ENCODE measurements at regions not wholly inside any gene's neighbourhood (a gene's known extent, or its start where the extent isn't known, plus 50 kb on each side); places are given as distances from the start of the nearest gene placed in this dataset.
"Not testable (repeated sequence)": the region's sequence is repeated elsewhere in the genome, so short reads cannot be mapped to it uniquely, and the experiment has no call there.

- DNase-seq (ENCODE audit: low read depth), result no peak
- no peak for TF ChIP-seq CTCF (conservative IDR thresholded peaks at IDR 0.05; ENCODE audit: control insufficient read depth, insufficient read depth, low read depth, low read length)
- H3K4me3 ChIP-seq (ENCODE audit: control insufficient read depth, low read depth, low read length), result no peak overlapping the region
Measured at GRCh38 chr3:193046371-193046770, 128.7 kb upstream of the MB21D2 start.

- not testable (repeated sequence) for H3K4me3 ChIP-seq (ENCODE audit: control insufficient read depth, low read depth, low read length); DNase-seq (ENCODE audit: low read depth)
Measured at GRCh38 chr3:193047461-193047860, 129.8 kb upstream of the MB21D2 start.

GRCh38 chr3:193048127-193048526, 130.5 kb upstream of the MB21D2 start:
- no peak for TF ChIP-seq CTCF (conservative IDR thresholded peaks at IDR 0.05; ENCODE audit: control insufficient read depth, insufficient read depth, low read depth, low read length)
- DNase-seq (ENCODE audit: low read depth), result no peak
- H3K4me3 ChIP-seq (ENCODE audit: control insufficient read depth, low read depth, low read length), result no peak overlapping the region

- no peak for DNase-seq (ENCODE audit: low read depth)
- no peak for TF ChIP-seq CTCF (conservative IDR thresholded peaks at IDR 0.05; ENCODE audit: control insufficient read depth, insufficient read depth, low read depth, low read length)
- H3K4me3 ChIP-seq (ENCODE audit: control insufficient read depth, low read depth, low read length), result no peak overlapping the region
Measured at GRCh38 chr3:193049935-193050334, 132.3 kb upstream of the MB21D2 start.

GRCh38 chr3:193051314-193051713, 133.7 kb upstream of the MB21D2 start:
- no peak overlapping the region for H3K4me3 ChIP-seq (ENCODE audit: control insufficient read depth, low read depth, low read length)
- DNase-seq (ENCODE audit: low read depth), result no peak
- TF ChIP-seq CTCF (conservative IDR thresholded peaks at IDR 0.05; ENCODE audit: control insufficient read depth, insufficient read depth, low read depth, low read length), result no peak

- no peak overlapping the region for H3K4me3 ChIP-seq (ENCODE audit: control insufficient read depth, low read depth, low read length)
- peak; percentile 19 for DNase-seq (ENCODE audit: low read depth)
- TF ChIP-seq CTCF (conservative IDR thresholded peaks at IDR 0.05; ENCODE audit: control insufficient read depth, insufficient read depth, low read depth, low read length), result no peak
Measured at GRCh38 chr3:193052354-193053045, 134.8 kb upstream of the MB21D2 start.

GRCh38 chr3:193053046-193053435, 135.4 kb upstream of the MB21D2 start:
- no peak for TF ChIP-seq CTCF (conservative IDR thresholded peaks at IDR 0.05; ENCODE audit: control insufficient read depth, insufficient read depth, low read depth, low read length)
- no peak overlapping the region for H3K4me3 ChIP-seq (ENCODE audit: control insufficient read depth, low read depth, low read length)
- peak; percentile 9 for DNase-seq (ENCODE audit: low read depth)
